ENCODE measurements at regions not wholly inside any gene's neighbourhood (a gene's known extent, or its start where the extent isn't known, plus 50 kb on each side); places are given as distances from the start of the nearest gene placed in this dataset.
"Not testable (repeated sequence)": the region's sequence is repeated elsewhere in the genome, so short reads cannot be mapped to it uniquely, and the experiment has no call there.

DNA sequence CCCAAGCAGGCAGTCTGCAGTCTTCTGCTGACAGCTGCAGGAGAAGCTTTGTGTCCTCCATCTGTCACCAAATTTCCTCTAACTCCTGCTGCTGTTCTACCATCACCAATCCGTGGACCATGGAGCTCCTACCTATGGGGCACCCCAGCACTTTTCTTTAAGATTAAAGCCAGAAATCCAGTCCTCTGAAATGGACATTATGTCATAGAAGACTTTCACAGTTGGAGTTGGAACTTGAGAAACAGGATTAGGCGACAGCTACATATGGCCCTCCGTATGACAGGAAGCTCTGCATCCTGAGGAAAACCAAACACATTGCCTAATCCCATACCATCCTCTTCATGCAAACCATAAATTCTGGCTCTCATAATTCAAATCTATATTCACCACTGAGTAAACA, 470.6 kb upstream of the GALNTL6 start:
- H3K4me3 Mint-ChIP-seq (ENCODE audit: unreplicated experiment) = no peak overlapping the region
- H3K9me3 Mint-ChIP-seq (ENCODE audit: unreplicated experiment) = no peaks in the 10 kb centered on the region
- no peaks in the 10 kb centered on the region for H3K36me3 Mint-ChIP-seq (ENCODE audit: unreplicated experiment)
- no peak for TF ChIP-seq CTCF (IDR thresholded peaks at IDR 0.05)
- no peak overlapping the region for H3K27ac Mint-ChIP-seq (ENCODE audit: unreplicated experiment)
- H3K4me1 Mint-ChIP-seq (ENCODE audit: unreplicated experiment) = no peaks in the 10 kb centered on the region
- H3K27me3 Mint-ChIP-seq (ENCODE audit: unreplicated experiment) = no peaks in the 10 kb centered on the region
- DNase-seq (ENCODE audit: extremely low spot score, unreplicated experiment) = no peak

DNA sequence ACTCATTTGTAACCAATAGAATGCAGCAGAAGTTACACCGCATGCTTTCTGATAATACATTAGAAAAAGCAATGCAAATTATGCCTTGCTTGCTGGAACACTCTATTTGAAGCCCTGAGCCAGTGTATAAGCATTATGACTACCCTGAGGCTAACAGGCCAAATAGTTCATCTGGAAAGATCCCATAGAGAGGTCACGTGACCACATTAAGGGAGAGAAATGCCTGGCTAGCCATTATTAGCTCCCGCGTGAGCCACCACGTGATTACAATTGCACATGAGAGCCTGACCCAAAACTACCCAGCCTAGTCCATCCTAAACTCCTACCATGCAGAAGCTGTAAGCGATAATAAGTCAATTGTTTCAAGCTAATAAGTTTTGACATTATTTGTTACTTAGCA, 472.9 kb upstream of the GALNTL6 start:
- H3K27ac Mint-ChIP-seq (ENCODE audit: unreplicated experiment) = no peak overlapping the region
- no peak for TF ChIP-seq CTCF (IDR thresholded peaks at IDR 0.05)
- no peak overlapping the region for H3K4me3 Mint-ChIP-seq (ENCODE audit: unreplicated experiment)
- no peaks in the 10 kb centered on the region for H3K4me1 Mint-ChIP-seq (ENCODE audit: unreplicated experiment)
- H3K9me3 Mint-ChIP-seq (ENCODE audit: unreplicated experiment) = no peaks in the 10 kb centered on the region
- DNase-seq (ENCODE audit: extremely low spot score, unreplicated experiment) = no peak
- no peaks in the 10 kb centered on the region for H3K36me3 Mint-ChIP-seq (ENCODE audit: unreplicated experiment)
- no peaks in the 10 kb centered on the region for H3K27me3 Mint-ChIP-seq (ENCODE audit: unreplicated experiment)

- Mint-ChIP-seq H3K9me3 (ENCODE audit: unreplicated experiment) (peaks cover 26% of the 10 kb centered on the region), H3K27ac (ENCODE audit: unreplicated experiment) (no peak overlapping the region), H3K36me3 (ENCODE audit: unreplicated experiment) (no peaks in the 10 kb centered on the region), H3K4me3 (ENCODE audit: unreplicated experiment) (no peak overlapping the region), H3K4me1 (ENCODE audit: unreplicated experiment) (no peaks in the 10 kb centered on the region), H3K27me3 (ENCODE audit: unreplicated experiment) (no peaks in the 10 kb centered on the region)
- DNase-seq (ENCODE audit: extremely low spot score, unreplicated experiment) = no peak
- no peak for TF ChIP-seq CTCF (IDR thresholded peaks at IDR 0.05)
Measured at GRCh38 chr4:171334549-171334948, 478.7 kb upstream of the GALNTL6 start.

- no peak for DNase-seq (ENCODE audit: extremely low spot score, unreplicated experiment)
- Mint-ChIP-seq H3K4me1 (ENCODE audit: unreplicated experiment) (no peaks in the 10 kb centered on the region), H3K9me3 (ENCODE audit: unreplicated experiment) (no peaks in the 10 kb centered on the region), H3K36me3 (ENCODE audit: unreplicated experiment) (no peaks in the 10 kb centered on the region), H3K27me3 (ENCODE audit: unreplicated experiment) (no peaks in the 10 kb centered on the region), H3K27ac (ENCODE audit: unreplicated experiment) (no peak overlapping the region), H3K4me3 (ENCODE audit: unreplicated experiment) (no peak overlapping the region)
- TF ChIP-seq CTCF (IDR thresholded peaks at IDR 0.05) = no peak
Measured at GRCh38 chr4:171308661-171309060, 504.5 kb upstream of the GALNTL6 start.

DNA sequence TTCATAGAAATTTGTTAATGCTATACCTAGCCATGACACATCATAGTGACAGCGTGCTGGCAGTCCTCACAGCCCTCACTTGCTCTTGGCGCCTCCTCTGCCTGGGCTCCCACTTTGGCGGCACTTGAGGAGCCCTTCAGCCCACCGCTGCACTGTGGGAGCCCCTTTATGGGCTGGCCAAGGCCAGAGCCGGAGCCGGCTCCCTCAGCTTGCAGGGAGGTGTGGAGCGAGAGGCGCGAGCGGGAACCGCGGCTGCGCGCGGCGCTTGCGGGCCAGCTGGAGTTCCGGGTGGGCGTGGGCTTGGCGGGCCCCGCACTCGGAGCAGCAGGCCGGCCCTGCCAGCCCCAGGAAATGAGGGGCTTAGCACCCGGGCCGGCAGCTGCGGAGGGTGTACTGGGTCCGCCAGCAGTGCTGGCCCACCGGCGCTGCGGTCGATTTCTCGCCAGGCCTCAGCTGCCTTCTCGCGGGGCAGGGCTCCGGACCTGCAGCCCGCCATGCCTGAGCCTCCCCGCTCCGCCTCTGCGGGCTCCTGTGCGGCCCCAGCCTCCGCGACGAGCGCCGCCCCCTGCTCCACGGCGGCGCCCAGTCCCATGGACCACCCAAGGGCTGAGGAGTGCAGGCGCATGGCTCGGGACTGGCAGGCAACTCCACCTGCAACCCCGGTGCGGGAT, 515.0 kb upstream of the GALNTL6 start:
- H3K4me1 Mint-ChIP-seq (ENCODE audit: unreplicated experiment); H3K27ac Mint-ChIP-seq (ENCODE audit: unreplicated experiment); H3K36me3 Mint-ChIP-seq (ENCODE audit: unreplicated experiment); H3K9me3 Mint-ChIP-seq (ENCODE audit: unreplicated experiment); H3K4me3 Mint-ChIP-seq (ENCODE audit: unreplicated experiment); H3K27me3 Mint-ChIP-seq (ENCODE audit: unreplicated experiment): not testable (repeated sequence)
- peak; percentile 78 for DNase-seq (ENCODE audit: extremely low spot score, unreplicated experiment)
